ELF-1 (cell line): ENCODE measurements at regions not wholly inside any gene's neighbourhood (a gene's known extent, or its start where the extent isn't known, plus 50 kb on each side); places are given as distances from the start of the nearest gene placed in this dataset.

Source experiments
- DNase-seq: peaks from one replicate; pipeline ENCODE4 v3.0.0-alpha.2; 2016; ENCODE audit warnings: low read depth, low spot score

DNA sequence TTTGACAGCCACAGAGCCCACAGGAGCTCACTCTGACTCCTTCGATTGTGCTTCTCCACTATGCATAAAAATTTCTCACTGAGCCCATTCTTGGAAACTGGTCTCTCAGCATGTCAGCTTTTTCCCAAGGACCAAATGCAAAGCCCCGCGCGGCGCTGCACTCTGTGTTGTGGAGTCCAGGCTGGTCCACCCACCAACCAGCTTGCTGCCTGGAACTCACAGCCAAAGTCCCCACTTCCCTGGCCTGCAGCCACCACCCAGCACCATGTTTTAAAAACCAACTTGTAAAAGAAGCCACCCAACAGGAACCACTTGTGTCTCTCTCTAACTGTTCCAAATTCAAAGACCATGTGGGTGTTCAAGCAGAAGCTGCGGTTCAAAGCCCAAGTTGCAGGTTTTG is 124.4 kb downstream of the SPATA19 start:
- no peak for DNase-seq

DNA sequence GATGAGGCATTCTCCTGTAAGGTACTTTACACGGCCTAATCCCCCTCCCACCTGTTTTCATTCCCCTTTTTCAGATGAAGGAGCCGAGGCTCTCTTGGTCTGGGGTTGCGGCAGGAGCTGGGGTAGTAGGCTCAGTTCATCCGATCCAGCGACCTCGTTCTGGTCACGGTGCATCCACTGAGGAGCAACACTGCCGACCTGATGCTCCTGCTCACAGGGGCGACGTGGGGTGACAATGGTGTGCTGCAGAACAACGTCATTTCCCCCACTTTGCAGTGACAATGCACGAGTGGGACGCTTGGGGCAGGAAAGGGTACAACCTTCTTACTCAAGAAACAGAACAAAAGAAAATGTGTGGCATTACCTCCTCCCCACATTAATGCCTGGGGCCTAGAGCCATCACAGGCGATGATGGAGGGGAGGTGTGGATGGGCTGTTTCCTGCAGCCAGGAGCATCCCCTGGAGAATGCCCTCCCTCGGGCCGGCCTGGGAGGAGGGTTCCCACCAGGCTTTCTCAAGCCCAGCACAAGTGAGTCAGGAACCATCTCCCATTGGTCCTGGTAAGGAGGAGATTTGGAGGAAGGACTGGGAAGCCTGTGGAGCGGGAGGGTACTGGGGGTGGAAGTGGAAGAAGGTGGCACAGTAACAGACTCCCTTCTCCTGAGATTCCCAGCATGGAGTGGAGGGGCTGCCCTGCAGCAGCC is 125.6 kb downstream of the SPATA19 start:
- peak; percentile 26 for DNase-seq

DNA sequence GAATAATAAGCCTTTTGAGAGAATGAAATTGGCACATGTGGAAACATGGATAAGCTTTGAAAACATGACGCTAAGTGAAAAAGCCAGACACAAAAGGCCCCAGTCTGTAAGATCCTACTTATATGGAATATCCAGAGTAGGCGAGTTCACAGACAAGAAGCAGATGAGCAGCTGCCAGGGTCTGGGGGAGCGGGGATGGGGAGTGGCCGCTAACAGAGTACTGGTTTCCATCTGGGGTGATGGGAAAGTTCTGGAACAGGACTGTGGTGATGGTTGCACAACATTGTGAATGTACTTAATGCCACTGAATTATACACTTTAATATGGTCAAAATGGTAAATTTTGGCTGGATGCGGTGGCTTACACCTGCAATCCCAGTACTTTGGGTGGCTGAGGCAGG is 126.5 kb downstream of the SPATA19 start:
- DNase-seq = no peak

DNA sequence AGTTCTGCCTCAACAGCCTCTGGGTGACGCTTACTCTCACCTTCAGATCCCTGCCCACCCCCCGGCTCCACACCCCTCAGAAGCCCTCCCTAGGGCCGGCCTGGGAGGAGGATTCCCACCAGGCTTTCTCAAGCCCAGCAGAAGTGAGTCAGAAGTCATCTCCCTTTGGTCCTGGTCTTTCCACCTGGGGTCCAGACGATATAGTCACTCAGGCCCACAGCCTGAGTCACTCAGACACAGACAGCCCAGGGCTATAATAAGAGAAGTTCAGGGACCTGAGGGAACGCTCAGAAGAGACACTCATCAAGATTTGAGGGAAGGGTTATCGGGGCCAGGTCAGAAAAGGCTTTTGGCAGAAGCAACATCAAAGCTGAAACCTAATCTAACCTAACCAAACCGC is 127.1 kb downstream of the SPATA19 start:
- DNase-seq = no peak

DNA sequence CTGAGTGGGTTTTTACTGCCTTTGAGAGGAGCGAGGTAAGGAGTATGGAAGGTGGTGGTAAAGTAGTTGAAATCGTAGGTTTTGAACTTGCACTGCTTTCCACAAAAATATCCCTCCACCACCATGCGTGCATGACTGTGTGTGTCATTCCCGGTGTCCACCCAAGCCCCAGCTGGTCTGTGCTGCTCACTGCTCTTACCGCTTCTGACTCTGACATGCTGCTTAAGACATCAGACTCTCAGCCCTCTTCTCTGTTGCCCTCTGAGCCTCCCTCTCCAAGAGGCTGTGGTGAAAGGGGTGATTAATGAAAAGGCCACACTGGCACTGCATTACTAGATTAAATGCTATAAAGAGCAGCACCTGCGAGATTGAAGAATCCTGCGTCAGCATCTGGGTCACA is 128.7 kb downstream of the SPATA19 start:
- no peak for DNase-seq

DNA sequence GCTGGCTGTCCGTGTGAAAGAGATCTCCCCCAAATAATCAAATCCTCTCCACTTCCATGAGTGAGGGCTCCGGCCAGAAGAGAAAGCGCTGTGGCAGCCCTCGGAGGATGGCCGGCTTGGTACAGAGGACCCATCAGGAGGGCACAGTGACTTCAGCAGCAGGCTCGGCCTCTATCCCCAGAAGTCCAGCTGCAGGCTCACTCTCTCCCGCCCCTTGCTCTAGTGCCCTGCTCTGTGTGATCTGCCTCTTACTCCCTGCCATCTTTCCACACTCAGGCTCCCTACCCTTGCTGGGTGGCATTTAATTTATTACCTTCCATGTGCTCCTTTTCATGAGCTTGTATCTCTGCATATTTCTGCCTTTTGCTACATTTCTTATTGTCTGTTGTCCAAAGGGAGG is 129.7 kb downstream of the SPATA19 start:
- no peak for DNase-seq

DNA sequence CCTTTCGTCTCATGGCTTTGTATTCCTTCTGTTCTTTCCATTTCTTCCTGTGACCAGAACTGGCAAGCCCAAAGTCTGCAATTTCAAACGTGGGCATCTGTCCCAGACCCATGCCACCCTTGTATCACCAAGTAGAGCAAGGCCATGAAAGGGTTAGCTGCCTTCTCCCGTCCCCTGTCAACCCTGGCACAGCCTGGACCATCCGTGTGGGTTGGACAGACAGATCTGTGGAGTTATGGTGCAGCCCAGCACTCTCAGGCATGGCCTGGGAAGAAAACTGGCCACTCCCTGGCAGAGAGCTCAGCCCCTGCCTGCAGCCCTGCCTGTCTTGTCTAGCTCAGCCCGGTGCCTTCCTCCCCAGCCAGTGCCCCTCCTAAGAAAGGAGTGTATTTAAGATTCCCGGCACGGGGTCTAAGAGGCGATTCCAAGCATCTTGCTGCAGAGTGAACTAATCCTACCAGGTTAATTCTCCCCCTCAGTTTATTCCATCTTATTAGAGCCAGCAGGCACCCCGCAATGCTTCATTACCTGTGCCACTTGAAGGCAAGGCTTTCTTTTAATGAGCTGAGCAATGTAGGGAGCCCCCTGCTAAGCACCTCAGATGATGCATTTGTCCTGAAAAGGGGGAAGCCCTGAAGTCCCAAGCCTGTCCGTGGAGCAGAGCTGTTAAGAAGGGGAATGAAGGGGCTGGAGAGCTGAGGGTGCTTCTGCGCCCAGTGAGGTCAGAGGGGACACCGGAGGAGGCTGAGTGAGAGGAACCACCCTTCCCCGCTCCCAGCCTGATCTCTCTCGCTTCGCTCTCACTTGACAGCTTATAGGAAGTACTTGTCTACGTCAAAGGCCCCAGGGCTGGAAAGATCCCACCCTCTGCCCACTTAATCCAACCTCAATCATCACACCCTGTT is 130.6 kb downstream of the SPATA19 start:
- DNase-seq = no peak

DNA sequence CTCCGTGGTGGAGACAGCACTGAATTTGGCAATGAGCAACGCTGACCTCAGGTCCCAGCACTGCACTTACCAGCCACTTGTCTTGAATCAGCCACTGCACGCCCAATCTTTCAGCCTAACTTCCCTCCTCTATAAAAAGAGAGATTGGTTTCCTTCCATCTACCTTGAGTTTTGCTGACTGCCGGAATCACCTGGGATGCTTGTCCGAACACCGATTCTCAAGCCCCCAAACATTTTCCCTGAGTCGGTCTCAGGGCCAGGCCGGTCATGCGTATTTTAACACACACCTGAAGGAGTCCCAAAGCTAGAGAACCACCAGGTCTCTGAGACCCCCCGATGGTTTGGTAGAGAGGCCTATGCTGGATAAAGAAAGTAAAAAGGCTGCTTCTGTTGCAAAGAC is 131.5 kb downstream of the SPATA19 start:
- DNase-seq = no peak

DNA sequence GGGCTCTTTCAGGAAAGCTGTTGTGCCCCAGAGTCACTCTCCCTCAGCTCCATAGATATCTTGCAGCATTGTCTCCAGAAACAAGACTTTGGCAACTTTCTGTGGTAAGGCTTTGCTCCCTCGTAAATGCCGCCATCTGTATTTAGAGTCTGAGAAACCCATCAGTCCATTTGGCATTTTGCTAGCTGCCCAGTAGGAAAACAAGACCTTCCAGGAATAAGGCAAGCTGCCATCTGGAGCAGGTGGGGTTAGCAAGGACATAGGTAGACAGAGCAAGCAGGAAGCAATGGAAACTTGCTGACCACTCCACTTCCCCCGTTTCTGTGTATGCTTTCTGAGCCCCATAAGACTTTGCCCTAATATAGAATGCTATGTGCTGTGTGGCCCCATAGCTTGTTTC is 131.9 kb downstream of the SPATA19 start:
- no peak for DNase-seq

DNA sequence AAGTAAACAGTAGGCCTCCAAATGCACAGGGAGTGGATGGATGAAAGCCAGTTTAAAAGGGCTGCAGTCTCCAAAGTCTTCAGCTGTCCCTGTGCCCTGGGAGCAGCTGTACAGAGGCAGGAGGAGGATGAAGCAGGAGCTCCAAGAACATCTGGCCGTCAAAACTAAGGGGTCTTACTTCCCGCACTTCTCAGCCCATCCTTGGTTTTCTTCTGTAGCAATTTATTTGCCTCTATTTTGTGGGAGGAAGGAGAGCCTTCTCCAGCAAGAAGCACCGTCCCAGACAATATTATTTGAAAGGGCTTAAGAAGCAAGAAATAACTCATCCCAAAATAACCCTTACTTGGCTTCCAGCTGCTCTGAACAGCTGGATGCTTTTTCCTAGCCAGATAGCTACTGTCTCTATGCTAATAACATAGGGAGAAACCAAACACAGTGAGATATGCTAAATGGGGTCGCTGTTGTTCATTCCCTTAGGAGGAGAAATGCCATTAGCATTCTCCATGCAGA is 133.2 kb downstream of the SPATA19 start:
- peak; percentile 36 for DNase-seq

DNA sequence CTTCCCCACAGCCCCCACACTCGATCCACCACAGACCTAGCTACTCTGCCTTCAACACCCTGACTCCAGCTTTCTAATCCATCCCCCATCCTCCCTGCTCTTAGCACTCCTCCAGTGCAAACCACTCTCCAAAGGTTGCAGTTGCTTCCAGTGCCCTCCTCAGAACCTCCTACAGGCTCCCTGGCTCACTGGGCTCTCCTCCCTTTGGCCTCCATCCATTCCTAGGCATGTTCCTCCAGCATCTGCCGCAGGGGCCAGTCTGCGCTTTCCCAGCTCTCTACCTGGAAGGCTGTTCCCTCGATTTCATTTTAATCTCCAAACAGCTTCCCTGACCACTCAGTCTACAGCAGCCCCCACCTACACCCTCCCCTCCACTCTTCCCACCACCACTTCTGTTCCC is 133.8 kb downstream of the SPATA19 start:
- peak; percentile 40 for DNase-seq

DNA sequence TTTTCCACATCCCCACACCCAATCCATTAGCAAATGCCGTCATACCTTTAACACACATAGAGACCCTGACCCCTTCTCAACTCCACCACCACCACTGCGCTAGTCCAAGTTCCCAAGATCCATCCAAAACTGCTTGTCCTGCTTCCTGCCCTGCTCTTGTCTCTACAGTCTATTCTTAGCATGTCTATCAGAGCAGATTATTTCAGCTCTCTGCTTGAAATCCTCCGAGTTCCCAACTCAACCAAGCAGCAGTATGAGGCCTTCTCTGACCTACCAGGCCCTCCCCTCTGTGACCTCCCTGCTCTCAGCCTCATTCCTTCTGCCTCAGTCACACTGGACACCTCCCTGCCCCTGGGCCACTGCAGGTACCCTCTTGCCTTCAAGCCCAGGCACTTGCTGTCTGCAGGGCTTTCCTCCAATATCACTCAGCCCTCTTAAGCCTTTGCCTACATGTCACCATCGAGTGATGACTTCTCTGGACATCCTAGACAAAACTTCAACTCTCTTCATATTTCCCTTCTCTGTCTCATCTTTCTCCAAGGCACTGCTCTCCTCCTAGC is 134.6 kb downstream of the SPATA19 start:
- peak; percentile 47 for DNase-seq

DNA sequence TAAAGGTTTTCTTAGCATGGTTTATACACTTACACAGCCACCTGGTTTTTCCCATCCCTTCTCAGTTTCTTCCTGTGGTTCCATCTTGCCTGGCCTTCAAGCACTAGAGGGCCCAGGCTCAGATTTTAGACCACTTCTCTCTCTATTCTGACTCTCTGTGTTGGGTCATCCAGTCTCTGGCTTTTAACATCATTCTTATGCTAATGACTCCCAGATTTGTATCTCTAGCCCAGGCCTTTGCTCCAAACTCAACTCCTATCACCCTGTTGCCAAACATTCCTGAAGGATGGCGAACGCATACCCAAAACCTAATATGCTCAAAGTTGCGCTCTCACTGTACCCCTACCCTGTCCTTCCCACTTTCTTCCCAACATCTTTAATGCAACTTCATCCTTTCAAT is 135.1 kb downstream of the SPATA19 start:
- DNase-seq = peak; percentile 55

DNA sequence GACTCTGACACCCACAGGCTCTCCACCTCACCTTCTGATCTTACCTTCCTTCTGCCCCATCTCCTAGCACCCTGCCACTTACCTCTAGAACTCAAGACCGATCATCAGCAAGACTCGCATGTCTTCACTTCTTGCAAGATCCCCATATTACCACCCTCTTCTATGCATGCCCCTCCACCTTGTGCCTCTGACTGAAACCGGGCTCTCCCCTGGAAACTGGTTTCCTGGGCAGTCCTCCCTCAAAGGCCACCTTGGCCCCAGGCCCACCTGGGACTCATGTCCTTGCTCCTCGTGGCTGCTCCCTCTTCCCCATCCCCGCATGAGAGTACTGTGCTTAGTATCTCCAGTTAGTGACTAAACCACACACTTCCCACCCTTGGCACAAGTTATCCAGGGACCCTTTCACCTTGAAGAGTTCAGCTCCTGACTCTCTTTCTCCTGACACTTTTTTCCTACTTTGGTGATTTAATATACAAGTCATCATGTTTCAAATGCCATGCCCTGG is 136.7 kb downstream of the SPATA19 start:
- DNase-seq = no peak

DNA sequence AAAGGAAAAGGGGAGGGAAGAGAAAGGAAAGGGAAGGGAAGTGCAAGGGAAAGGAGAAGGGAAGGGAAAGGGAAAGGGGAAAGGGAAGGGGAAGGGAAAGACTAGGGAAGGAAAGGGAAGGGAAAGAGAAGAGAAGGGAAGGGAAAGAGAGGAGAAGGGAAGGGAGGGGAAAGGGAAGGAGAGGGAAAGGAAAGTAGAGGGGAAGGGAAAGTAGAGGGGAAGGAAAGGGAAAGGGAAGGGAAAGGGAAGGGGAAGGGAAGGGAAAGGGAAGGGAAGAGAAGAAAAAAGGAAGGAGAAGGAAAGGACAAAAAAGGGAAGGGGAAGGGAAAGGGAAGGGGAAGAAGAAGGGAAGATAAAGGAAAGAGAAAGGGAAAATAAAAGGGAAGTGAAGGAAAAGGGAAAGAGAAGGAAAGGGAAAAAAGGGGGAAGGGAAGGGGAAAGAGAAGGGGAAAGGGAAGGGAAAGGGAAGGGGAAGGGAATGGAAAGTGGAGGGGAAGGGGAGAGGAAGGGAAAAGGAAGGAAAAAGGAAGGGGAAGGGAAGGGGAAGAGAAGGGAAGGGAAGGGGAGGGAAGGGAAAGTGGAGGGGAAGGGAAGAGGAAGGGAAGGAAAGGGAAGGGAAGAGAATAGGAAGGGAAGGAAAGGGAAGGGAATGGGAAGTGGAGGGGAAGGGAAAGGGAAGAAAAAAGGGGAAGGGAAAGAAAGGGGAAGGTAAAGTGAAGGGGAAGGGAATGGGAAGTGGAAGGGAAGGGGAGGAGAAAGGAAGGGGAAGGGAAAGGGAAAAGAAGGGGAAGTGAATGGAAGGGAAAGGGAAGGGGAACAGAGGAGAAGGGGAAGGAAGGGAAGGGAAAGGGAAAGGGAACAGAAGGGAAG is 138.2 kb downstream of the SPATA19 start:
- no peak for DNase-seq

DNA sequence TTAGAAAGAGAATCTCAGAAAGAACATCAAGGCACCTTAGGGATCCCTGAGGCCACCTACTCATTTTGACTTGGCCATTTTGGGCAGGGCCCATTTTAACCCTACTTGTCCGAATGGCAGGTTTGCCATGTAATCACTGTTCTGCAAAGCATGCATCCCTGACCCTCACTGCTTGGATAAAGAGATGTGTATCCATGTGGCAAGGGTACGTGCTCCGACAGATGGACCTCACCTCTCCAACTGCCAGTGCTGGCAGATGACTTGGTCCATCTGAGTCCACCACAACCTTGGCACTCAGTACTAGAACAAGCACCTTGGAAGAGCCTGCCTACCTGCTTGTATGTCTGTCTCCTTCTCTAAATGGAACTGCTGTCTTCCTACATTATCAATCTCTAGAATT is 139.4 kb downstream of the SPATA19 start:
- no peak for DNase-seq

DNA sequence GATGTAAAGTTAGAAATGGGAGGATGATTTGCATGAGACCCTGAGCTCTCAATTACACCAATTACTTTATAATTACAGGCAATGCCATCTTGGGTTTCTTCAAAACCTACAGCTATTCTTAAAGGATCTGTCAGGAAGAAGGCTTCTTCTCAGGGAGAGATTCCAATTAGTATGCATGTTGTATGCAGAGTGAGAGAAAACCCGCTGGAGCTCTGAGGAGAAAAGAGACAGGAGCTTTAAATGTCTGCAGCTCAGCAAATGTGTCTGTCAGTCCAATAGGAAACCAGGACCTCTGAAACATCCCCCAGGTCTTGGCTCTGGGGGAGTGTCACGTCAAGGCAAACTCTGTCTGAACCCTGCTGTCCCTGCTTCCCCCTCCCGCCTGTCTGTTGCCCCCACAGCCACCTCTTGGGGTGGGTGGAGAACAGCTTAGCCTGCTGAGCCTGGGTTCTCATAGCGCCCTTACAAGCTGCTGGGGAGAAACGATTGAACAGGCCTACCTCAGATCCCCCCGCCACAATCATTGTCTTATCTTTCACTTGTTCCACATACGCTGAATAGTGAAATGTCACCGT is 140.2 kb downstream of the SPATA19 start:
- no peak for DNase-seq

DNA sequence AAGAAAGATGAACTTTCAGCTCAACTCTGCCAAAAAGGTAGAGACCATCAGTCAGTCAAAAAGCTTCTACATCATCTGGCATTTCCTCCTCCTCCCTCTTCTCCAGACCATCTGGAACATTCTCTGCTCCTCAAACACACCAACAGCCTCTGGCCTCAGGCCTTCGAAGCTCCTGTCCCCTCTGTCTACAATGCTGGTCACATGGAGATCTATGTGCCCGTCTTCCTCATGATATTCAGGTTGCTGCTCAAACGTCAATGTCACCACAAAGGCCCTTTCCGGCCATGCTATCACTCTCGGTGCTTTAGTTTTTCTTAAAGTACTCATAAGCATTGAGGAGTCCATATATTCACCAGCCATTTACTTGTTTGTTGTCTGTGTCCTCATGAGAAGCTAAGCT is 146.2 kb downstream of the SPATA19 start:
- no peak for DNase-seq

DNA sequence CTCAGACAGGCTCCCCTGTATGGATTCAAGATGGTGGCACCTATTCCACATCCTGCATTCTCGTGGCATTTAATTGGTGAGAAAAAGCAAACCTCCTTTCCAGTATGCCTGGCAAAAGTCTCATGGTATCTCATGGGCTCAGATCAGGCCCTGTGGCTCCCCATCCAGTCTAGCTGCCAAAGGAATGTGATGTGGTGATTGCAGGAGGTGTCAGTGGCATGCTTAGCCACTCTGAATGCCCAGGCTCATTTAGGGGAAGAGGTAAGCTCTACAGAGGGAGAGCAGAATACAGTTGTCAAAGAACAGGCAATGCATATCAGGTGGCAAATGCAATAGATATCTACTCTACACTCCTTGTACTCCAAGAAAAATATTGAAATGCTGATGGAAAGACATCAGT is 146.7 kb downstream of the SPATA19 start:
- DNase-seq = no peak

DNA sequence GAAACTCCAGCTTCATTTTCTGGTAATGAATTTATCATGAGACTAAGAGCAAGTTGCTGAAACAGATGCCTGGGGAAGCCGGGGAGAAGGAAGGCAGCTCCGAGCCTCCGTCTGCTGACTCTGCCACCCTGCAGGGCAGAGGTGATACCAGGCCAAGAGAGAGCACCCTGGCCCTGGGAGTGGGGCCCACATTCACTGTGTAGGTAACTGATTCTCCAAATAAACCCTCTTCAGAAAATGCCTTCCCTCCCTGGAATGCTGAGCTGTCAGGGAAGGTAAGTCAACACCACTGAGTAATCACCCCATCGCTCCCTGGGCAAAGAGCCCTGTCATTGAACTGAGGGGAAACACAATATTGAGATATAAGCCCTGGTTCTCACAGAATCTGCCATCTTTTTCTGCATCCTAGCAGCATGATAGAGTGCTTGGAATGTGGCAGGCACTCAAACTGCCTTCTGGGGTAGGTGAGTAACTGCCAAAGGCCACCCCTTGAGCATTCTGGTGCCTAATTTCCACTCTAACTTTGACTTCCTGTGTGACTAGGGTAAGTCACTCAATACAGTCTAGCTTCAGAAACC is 147.6 kb downstream of the SPATA19 start:
- DNase-seq = no peak

DNA sequence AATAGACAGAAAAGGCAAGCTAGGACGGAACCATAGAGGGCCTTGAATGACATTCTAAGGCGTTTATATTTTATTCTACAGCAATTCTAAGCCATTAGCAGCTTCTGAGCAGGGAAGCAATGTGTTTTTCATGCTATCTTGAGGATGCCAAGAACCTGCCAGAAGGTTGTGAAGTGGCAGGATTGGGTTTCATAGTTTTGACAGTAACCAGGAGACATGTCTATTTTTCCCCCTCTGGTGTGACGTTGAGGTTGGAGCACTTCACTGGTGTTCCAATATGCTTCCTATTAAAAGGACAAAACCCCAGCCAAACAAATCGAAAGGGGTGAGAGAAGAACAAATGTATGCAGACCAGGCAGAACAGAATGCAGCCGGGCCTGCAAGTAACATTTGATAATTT is 148.2 kb downstream of the SPATA19 start:
- DNase-seq = no peak
